SHP77 (cell line): ENCODE measurements at regions not wholly inside any gene's neighbourhood (a gene's known extent, or its start where the extent isn't known, plus 50 kb on each side); places are given as distances from the start of the nearest gene placed in this dataset.

Source experiments
- DNase-seq, 2 experiments: peaks; one replicate each; lab custom pipeline; 2025; lab: John Stamatoyannopoulos, UW

DNA sequence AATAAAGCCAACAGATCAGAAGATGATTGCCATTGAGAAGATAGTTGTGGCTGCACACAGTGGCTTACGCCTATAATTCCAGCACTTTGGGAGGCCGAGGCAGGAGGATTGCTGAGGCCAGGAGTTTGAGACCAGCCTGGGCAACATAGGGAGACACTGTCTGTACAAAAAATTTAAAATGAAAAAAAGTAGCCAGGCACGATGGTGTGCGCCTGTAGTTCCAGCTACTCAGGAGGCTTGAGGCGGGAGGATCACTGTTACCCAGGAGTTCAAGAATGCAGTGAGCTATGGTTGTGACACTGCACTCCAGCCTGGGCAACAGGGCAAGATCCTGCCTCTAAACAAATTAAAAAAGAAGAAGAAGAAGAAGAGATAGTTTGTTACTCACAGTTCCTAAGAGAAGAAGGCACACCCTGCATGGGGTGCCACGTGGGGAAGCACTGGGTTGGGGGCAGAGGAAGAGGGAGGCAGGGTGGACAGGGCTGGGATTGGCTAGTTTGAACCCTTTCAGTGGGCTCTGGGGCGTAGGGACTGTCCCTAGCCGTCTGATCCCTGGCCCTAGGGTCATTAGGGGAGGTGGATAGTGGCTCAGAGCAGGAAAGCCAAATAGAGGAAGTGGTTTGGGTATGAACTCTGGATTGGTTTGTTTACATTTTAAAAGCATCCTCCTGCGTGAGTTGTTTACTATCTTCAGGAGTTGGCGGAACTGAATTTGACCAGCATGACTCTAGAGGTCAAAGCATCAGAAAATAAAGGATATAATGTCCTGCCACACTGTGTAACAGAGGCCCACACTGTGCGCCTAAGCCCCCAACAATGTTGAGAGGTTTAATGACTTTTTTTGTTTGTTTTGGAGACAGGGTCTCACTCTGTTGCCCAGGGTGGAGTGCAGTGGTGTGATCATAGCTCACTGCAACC lies 60.5 kb upstream of the MEDAG start:
- no peak for DNase-seq

DNA sequence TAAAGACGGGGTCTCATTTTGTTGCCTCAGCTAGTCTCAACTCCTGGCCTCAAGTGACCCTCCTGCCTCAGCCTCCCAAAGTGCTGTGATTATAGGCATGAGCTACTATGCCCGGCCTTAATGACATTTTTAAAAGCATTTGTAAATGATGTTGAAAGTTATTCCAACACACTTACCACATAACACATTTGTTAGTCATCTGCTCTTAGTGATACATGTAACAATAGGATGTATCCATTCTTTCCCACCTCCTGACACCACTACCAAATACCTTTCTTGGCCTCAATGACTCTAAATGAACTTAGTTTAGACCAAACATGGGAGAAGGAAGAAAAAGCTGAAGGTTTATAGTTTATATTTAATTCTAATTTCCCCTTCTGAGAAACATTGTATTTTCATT lies 59.8 kb upstream of the MEDAG start:
- no peak for DNase-seq

DNA sequence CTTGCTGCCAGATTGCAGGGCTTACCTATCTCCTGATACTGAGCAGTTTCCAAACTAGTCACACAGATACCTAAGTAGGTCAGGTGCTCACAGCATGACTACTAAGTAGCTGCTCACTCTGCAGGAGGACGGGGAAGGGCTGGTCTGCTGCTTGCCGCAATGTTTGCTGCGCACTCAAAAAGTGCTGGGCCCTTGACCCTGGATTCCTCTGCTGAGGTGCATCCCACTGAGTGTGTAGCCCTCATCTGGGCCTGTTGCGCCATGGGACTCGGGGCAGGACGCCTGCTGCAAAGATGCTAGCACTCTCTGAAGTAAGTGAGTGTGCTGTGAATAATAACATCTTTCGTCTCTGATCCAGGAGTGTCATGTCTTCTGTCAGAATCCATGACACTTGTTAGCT lies 59.2 kb upstream of the MEDAG start:
- no peak for DNase-seq

DNA sequence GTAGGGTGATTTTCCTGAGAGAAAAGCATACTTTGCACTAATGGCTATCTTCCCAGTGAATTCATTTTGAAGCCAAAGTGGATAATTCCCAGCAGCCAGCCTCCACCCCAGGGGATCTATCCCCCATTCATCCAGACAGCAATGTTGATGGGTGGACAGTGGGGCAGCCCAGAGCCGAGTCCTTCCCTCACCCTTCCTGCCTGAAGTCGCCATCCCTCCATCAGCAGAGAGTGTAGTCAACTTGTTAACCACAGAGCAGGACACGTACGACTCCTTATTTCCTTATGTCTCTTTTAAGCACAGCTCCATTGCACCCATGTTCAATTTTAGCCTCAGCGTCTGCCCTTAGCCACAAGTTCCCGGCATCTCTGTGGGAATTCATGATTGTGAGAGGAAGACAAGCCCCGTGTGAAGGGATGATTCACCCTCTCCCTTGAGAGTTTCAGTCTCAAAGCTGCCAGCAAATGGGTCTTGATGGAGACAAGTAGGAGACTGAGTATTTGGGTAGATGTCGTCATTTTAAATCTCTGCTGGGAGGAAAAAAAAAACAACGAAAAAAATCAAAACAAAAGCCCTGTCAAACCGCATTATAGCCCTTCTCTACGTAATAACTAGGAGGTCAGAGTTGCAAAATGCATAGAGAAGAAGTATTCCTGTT lies 58.3 kb upstream of the MEDAG start:
- no peak for DNase-seq

DNA sequence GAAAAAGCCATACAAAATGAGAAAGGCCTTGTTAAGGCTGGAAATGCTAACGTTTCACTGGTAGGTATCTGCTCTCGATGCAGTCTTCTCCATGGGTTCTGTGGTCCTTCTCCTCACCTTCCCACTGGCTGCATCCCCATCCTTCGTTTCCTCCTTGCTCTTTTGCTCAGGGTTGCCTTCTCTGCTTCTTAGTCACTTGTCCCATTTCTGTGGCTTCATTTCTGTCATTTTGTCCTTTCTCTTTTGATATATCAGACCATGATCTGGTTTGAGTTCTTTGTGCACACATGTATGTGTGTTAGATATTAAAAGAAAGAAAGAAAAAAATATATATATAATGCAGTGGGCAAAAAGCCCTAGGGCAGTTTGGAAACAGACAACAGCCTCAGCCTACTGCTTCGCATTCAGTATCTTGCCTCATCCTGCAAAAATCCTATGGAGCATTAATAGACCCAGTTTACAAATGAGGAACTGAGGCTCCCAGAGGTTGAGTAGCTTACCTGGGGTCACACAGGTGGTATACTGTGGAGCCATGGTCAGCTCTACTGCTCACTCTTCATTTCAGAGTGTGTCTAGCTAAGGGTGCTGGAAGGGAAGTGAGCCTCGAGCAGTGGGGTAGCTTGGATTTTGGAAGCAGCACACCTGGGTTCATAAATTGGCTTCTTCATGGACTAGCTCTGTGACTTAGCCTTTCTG lies 57.6 kb upstream of the MEDAG start:
- DNase-seq = no peak

DNA sequence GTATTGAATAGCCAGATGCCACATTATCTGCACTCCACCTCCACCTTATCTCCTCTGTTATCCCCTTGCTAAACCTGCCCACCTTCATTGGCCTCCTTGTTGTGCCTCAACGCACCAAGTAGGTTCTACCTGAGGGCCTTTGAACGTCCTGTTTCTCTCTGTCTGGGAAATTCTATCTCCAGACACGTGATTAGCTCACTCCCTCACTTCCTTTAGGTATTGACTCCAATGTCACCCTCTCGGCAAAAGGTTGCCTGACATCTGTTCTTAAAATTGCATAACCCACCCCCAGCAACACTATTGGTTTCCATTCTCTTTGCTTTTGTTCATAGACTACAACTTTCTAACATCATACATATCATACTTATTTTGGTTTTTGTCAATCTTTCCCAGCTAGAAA lies 56.5 kb upstream of the MEDAG start:
- no peak for DNase-seq

DNA sequence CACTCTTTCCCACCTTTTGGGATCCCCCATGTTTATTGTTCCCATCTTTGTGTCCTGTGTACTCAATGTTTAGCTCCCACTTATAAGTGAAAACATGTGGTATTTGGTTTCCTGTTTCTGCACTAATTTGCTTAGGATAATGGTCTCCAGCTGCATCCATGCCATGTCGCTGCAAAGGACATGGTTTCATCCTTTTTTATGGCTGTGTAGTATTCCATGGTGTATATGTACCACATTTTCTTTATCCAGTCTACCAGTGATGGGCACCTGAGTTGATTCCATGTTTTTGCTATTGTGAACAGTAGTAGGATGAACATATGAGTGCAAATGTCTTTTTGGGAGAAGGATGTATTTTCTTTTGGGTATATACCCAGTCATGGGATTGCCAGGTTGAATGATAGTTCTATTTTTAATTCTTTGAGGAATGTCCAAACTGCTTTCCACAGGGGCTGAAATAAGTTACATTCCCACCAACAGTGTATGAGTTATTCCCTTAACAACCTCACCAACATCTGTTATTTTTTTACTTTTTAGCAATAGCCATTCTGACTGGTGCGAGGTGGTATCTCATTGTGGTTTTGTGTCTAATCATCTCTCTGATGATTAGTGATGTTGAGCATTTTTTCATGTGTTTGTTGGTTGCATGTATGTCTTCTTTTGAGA lies 55.7 kb upstream of the MEDAG start:
- no peak for DNase-seq

DNA sequence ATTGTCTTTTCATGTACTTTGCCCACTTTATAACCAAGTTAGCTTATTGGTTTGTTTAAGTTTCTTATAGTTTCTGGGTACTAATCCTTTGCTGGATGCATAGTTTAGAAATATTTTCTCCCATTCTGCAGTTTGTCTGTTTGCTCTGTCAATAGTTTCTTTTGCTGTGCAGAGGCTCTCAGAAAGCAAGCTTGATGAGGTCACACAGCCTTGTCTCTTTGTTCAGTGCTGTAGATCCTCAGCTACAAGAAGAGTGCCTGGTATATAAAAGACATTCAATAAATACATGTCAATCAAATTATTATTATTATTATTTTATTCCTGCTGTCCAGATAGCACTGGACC lies 55.2 kb upstream of the MEDAG start:
- DNase-seq = no peak

DNA sequence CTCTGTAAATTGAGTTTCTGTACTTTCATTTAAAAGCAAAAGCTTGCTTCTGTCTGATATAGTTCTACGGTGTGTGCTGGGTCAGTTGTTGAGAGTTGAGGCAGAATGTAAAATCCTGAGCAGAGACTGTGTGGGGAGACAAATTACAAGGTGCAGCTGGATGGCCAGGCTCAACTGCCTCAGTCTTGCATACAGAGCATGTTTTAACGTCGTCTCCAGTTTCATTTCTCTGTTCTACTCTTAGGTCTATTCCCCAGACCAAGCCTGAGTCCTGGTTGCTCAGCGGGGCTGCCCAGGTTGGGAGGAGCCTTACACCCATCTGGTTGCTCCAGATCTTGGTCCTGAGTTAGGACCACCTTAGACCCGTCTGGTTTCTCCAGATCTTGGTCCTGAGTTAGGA lies 54.4 kb upstream of the MEDAG start:
- no peak for DNase-seq

DNA sequence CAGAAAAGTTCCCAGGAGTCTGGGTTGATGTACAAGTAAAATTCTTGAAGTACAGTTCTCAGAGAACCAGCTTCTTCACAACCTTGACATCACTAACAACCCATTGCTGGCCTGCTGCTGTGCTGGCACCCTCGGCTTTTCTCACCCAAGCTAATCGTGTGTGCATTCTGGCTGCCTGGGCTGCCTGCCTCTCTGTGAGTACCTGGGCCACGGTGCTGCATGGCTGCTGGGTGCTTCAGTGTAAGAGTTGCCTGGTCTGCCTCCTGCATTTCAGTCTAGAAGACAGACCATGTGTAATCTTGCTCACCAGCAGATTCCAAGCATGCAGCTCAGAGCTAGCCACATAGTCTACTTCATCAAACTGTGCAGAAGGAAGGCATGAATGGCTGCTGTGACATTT lies 50.5 kb upstream of the MEDAG start:
- no peak for DNase-seq

DNA sequence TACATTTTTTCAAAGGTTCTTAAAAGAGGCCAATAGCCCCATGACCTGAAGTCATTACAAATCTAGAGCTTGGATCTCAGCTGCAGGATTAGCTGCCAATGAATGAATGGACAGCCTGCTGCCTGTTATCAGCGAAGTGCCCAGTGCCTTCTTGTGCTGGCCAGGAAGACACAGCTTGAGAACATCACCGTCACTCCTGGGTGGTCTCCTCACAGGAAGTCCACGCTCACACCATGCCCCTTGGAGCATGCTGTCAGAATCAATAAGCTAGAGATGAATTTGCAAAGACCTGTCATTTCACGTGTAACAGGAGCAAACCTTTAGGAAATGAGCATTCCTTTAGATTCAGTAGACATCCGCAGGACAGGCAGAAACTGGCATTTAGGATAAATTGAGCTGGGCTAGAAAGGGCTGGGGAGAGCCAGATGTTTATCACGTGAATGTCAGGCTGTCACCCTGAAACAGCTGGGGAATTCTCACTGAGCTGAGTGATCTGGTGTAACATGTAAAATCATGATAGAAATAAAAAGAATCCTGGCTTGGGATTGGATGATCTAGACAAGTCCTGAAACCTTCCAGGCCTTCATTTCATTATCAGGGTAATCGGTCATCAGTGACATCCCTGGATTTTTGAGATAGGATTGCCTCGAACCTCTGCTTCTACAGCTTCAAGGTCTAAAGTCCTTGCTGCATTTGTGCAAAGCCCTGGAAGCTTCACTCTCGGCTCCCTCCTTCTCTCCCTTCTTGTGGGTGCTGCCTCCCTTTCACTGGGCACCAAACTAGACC lies 49.9 kb upstream of the MEDAG start:
- no peak for DNase-seq
